Activated naive CD4-positive, alpha-beta T cell treated with anti-CD3 and anti-CD28 coated beads, Interleukin-2, amount 50 U/mL, for 16 hours (primary cell): ENCODE measurements at regions not wholly inside any gene's neighbourhood (a gene's known extent, or its start where the extent isn't known, plus 50 kb on each side); places are given as distances from the start of the nearest gene placed in this dataset.

Source experiments
- DNase-seq: peaks from one replicate; pipeline ENCODE4 v3.0.0-alpha.2; 2020

- no peak for DNase-seq
Observed at GRCh38 chr21:38996355-38996754, 186.9 kb downstream of the PSMG1 start.

GRCh38 chr21:38995731-38996130, 187.5 kb downstream of the PSMG1 start:
- no peak for DNase-seq

- DNase-seq, result no peak
Observed at GRCh38 chr21:38995071-38995669, 188.1 kb downstream of the PSMG1 start.

- no peak for DNase-seq
Observed at GRCh38 chr21:38994042-38994441, 188.3 kb downstream of the ETS2 start.

GRCh38 chr21:38993561-38993960, 187.8 kb downstream of the ETS2 start:
- DNase-seq, result no peak

GRCh38 chr21:38992737-38993136, 187.0 kb downstream of the ETS2 start:
- no peak for DNase-seq

- DNase-seq, result no peak
Observed at GRCh38 chr21:38990424-38990794, 184.7 kb downstream of the ETS2 start.

GRCh38 chr21:38989745-38990423, 184.2 kb downstream of the ETS2 start:
- DNase-seq, result no peak

GRCh38 chr21:38989379-38989744, 183.6 kb downstream of the ETS2 start:
- DNase-seq, result no peak

GRCh38 chr21:38988509-38989378, 183.0 kb downstream of the ETS2 start:
- DNase-seq, result no peak

GRCh38 chr21:38987633-38988508, 182.1 kb downstream of the ETS2 start:
- no peak for DNase-seq

- no peak for DNase-seq
Observed at GRCh38 chr21:38986806-38987632, 181.3 kb downstream of the ETS2 start.

GRCh38 chr21:38986406-38986805, 180.7 kb downstream of the ETS2 start:
- DNase-seq, result no peak

GRCh38 chr21:38985568-38986378, 180.0 kb downstream of the ETS2 start:
- DNase-seq, result peak; percentile 43

GRCh38 chr21:38984982-38985567, 179.3 kb downstream of the ETS2 start:
- no peak for DNase-seq

GRCh38 chr21:38984568-38984967, 178.8 kb downstream of the ETS2 start:
- no peak for DNase-seq

GRCh38 chr21:38983560-38983959, 177.8 kb downstream of the ETS2 start:
- DNase-seq, result no peak

GRCh38 chr21:38982804-38983203, 177.1 kb downstream of the ETS2 start:
- no peak for DNase-seq

- no peak for DNase-seq
Observed at GRCh38 chr21:38982096-38982495, 176.4 kb downstream of the ETS2 start.

- no peak for DNase-seq
Observed at GRCh38 chr21:38980416-38981313, 174.9 kb downstream of the ETS2 start.
